Keratinocyte (primary cell): ENCODE measurements at regions not wholly inside any gene's neighbourhood (a gene's known extent, or its start where the extent isn't known, plus 50 kb on each side); places are given as distances from the start of the nearest gene placed in this dataset.

Experiments used
- DNase-seq: peaks from one replicate; pipeline ENCODE4 v3.0.0-alpha.2; 2011; ENCODE audit warnings: low read depth, missing footprints, low spot score
- FAIRE-seq: peaks from 2 replicates; lab custom pipeline; 2011; peaks lifted over from hg19 to GRCh38; lab: Jason Lieb, UNC
- H2AFZ ChIP-seq: 2 replicates; pipeline ENCODE4 v1.6.0; 2012; ENCODE audit warnings: low read length, control low read depth, inconsistent platforms; ENCODE audit not compliant: control insufficient read depth
- H3K27ac ChIP-seq: 2 replicates; pipeline ENCODE4 v1.5.1; 2011; ENCODE audit warnings: low read length; ENCODE audit not compliant: control insufficient read depth, insufficient read depth
- H3K27me3 ChIP-seq: 3 replicates; pipeline ENCODE4 v1.6.0; 2011; ENCODE audit warnings: low read length; ENCODE audit not compliant: control insufficient read depth, insufficient read depth; ENCODE audit errors: extremely low read depth
- H3K36me3 ChIP-seq, 2 experiments: 2 replicates in 1 of 2; 3 replicates in 1 of 2; pipeline ENCODE4 v1.5.1; 2011; ENCODE audit warnings: low read length in 2 of 2, mild to moderate bottlenecking in 1 of 2; ENCODE audit not compliant: control insufficient read depth in 2 of 2, insufficient read depth in 2 of 2; ENCODE audit errors: extremely low read depth in 1 of 2
- H3K4me1 ChIP-seq: 3 replicates; pipeline ENCODE4 v1.5.1; 2011; ENCODE audit warnings: low read length; ENCODE audit not compliant: control insufficient read depth, insufficient read depth; ENCODE audit errors: extremely low read depth
- H3K4me2 ChIP-seq: 3 replicates; pipeline ENCODE4 v1.6.0; 2011; ENCODE audit warnings: low read depth, low read length; ENCODE audit not compliant: control insufficient read depth, insufficient read depth; ENCODE audit errors: extremely low read depth
- H3K4me3 ChIP-seq, 3 experiments: fragments of 200-600 bp in 1 of 3; sonication (generic) in 1 of 3; 2 replicates in 2 of 3; 3 replicates in 1 of 3; pipeline ENCODE4 v1.5.1; 2011 to 2016; ENCODE audit warnings: low read length in 3 of 3, mild to moderate bottlenecking in 3 of 3, control low read depth in 2 of 3, inconsistent platforms in 1 of 3, low read depth in 1 of 3, mixed read lengths in 1 of 3, mixed run types in 1 of 3, moderate library complexity in 1 of 3; ENCODE audit not compliant: control insufficient read depth in 2 of 3, insufficient read depth in 2 of 3; ENCODE audit errors: extremely low read depth in 1 of 3
- H3K79me2 ChIP-seq: 2 replicates; pipeline ENCODE4 v1.6.0; 2012; ENCODE audit warnings: low read length; ENCODE audit not compliant: control insufficient read depth, insufficient read depth
- H3K9ac ChIP-seq: 3 replicates; pipeline ENCODE4 v1.6.0; 2011; ENCODE audit warnings: low read length; ENCODE audit not compliant: control insufficient read depth, insufficient read depth; ENCODE audit errors: extremely low read depth
- H3K9me1 ChIP-seq: 3 replicates; pipeline ENCODE4 v1.6.0; 2011; ENCODE audit warnings: low read length; ENCODE audit not compliant: control insufficient read depth, insufficient read depth; ENCODE audit errors: extremely low read depth
- H3K9me3 ChIP-seq: 2 replicates; pipeline ENCODE4 v1.5.1; 2012; ENCODE audit warnings: low read depth, low read length; ENCODE audit not compliant: control insufficient read depth
- H4K20me1 ChIP-seq: 3 replicates; pipeline ENCODE4 v1.6.0; 2011; ENCODE audit warnings: low read length; ENCODE audit not compliant: control insufficient read depth, insufficient read depth; ENCODE audit errors: extremely low read depth
- EZH2 ChIP-seq: IDR thresholded peaks from one replicate; pipeline ENCODE4 v1.6.1; 2012; ENCODE audit warnings: inconsistent platforms, mild to moderate bottlenecking, low read length, moderate library complexity
- dilution Hi-C: fragments of 300-500 bp; cut with MboI; formaldehyde crosslinking; loops from one replicate; pipeline ENCODE4 v1.7.0; 2020; ENCODE audit warnings: low sequenced_read_pairs; ENCODE audit not compliant: extremely low pct_ligation_motif_present
- TF ChIP-seq, protein P1 (sequence below), 3 experiments: IDR thresholded peaks in 1 of 3; conservative IDR thresholded peaks in 1 of 3; optimal IDR thresholded peaks in 1 of 3; 2 replicates in 2 of 3; 3 replicates in 1 of 3; pipeline versions ENCODE3 to v1.5.1; 2011; ENCODE audit warnings: low read length in 3 of 3, mild to moderate bottlenecking in 3 of 3, moderate library complexity in 2 of 3, control low read depth in 1 of 3, inconsistent platforms in 1 of 3; ENCODE audit not compliant: insufficient read depth in 2 of 3; ENCODE audit errors: extremely low read depth in 1 of 3

DNA sequence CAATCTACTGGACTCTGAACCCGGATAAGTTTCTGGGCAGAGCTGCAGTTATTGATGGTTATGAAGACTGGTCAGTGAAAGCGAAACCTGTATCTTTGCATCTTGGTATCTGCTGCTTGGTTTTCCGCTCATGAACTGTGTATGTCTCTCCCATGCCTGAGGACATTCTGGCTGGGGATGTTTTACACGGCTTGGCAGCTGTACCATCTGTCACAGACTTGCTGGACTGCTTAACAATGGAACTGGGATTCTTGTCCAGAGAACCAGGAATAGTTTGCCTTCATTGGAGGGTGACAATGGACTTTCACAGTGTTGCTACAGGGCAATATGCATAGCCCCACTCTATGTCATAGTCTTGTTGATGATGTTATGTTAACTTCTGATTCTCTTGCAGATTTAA lies 119.9 kb upstream of the TMEM106B start:
- Histone ChIP-seq H3K9me1 (no peaks in the 10 kb centered on the region), H3K79me2 (no peaks in the 10 kb centered on the region), H4K20me1 (no peaks in the 10 kb centered on the region), H3K4me1 (no peaks in the 10 kb centered on the region), H3K9me3 (no peaks in the 10 kb centered on the region), H3K27ac (no peak overlapping the region), H3K27me3 (no peaks in the 10 kb centered on the region), H3K4me3 (no peak overlapping the region), H2AFZ (no peak overlapping the region), H3K9ac (no peak overlapping the region), H3K4me2 (no peak overlapping the region), H3K36me3 (no peaks in the 10 kb centered on the region)
- TF ChIP-seq EZH2: no peak
- FAIRE-seq (no peak), DNase-seq (no peak)
- dilution Hi-C loops: no loop called here

DNA sequence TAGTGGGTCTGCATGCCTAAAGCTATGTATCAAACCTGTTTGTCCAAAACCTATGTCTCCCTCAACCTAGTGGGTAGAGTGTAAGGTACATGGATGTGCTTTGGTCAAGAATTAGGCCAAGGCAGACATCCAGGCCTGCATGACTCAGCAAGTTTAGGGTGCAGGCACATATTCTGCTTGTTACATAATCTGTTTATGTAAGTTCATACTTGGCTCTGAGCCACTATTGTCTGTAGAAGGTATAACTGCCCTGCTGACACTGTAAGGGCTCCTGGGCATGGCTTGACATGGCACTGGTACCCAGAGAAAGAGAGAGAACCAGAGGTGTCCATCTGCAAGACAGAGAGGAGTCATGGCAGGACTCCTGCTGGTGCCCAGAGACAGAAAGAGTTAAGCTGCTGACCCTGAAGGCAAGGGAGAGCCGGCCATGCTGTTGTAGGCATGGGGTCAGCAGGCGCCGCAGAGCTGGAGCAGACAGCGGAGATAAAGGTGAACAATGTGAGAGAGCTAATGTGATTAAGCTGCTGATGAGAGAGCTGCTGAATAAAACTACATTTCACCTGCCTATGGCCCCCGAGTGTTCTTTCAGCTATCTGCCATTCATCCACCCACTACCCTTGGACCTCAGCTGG lies 118.5 kb upstream of the TMEM106B start:
- Histone ChIP-seq H2AFZ (no peak overlapping the region), H3K27me3 (no peaks in the 10 kb centered on the region), H3K4me3 (no peak overlapping the region), H3K36me3 (no peaks in the 10 kb centered on the region), H3K27ac (no peak overlapping the region), H3K9me3 (no peaks in the 10 kb centered on the region), H3K4me2 (no peak overlapping the region), H4K20me1 (no peaks in the 10 kb centered on the region), H3K79me2 (no peaks in the 10 kb centered on the region), H3K9me1 (no peaks in the 10 kb centered on the region), H3K4me1 (no peaks in the 10 kb centered on the region), H3K9ac (no peak overlapping the region)
- no peak for DNase-seq
- TF ChIP-seq EZH2: no peak
- TF ChIP-seq, protein P1, sequence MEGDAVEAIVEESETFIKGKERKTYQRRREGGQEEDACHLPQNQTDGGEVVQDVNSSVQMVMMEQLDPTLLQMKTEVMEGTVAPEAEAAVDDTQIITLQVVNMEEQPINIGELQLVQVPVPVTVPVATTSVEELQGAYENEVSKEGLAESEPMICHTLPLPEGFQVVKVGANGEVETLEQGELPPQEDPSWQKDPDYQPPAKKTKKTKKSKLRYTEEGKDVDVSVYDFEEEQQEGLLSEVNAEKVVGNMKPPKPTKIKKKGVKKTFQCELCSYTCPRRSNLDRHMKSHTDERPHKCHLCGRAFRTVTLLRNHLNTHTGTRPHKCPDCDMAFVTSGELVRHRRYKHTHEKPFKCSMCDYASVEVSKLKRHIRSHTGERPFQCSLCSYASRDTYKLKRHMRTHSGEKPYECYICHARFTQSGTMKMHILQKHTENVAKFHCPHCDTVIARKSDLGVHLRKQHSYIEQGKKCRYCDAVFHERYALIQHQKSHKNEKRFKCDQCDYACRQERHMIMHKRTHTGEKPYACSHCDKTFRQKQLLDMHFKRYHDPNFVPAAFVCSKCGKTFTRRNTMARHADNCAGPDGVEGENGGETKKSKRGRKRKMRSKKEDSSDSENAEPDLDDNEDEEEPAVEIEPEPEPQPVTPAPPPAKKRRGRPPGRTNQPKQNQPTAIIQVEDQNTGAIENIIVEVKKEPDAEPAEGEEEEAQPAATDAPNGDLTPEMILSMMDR (optimal IDR thresholded peaks at IDR 0.05 in 1 of 3, IDR thresholded peaks at IDR 0.05 in 1 of 3, conservative IDR thresholded peaks at IDR 0.05 in 1 of 3; ENCODE audit: extremely low read depth in 1 of 3, insufficient read depth in 2 of 3, low read length in 3 of 3): no peak
- no peak for FAIRE-seq
- dilution Hi-C loops: no loop called here

DNA sequence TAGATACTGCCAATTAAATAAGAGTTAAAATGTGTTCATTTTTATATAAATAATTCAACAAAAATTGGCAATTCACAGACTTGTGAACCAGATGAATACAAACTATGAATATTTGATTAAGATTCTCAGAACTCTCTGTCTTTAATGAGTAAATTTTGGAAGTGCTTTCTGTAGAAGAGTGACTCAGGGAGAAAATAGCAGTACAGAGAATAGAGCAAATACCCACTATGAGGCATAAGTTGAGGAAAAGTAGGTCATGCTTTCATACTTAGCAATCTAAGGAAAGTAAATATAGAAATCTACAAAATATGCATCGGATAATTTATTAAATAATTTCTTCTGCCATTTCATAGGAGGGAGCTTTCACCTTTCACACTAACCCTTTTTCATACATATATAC lies 117.7 kb upstream of the TMEM106B start:
- H3K9ac ChIP-seq: no peak overlapping the region
- H3K4me2 ChIP-seq: no peak overlapping the region
- no peak overlapping the region for H3K27ac ChIP-seq
- no peaks in the 10 kb centered on the region for H3K27me3 ChIP-seq
- no peaks in the 10 kb centered on the region for H3K79me2 ChIP-seq
- H3K4me3 ChIP-seq: no peak overlapping the region
- no peaks in the 10 kb centered on the region for H4K20me1 ChIP-seq
- no peaks in the 10 kb centered on the region for H3K9me1 ChIP-seq
- no peak for FAIRE-seq
- TF ChIP-seq, protein P1 (optimal IDR thresholded peaks at IDR 0.05 in 1 of 3, IDR thresholded peaks at IDR 0.05 in 1 of 3, conservative IDR thresholded peaks at IDR 0.05 in 1 of 3; ENCODE audit: extremely low read depth in 1 of 3, insufficient read depth in 2 of 3, low read length in 3 of 3): no peak
- H3K9me3 ChIP-seq: no peaks in the 10 kb centered on the region
- H3K36me3 ChIP-seq: no peaks in the 10 kb centered on the region
- H2AFZ ChIP-seq: no peak overlapping the region
- H3K4me1 ChIP-seq: no peaks in the 10 kb centered on the region
- dilution Hi-C loops: no loop called here
- DNase-seq: no peak
